A549 (cell line): ENCODE measurements at regions not wholly inside any gene's neighbourhood (a gene's known extent, or its start where the extent isn't known, plus 50 kb on each side); places are given as distances from the start of the nearest gene placed in this dataset.

ENCODE experiments used
- BHLHE40 ChIP-seq: IDR thresholded peaks from 2 replicates; pipeline ENCODE4 v1.6.1; 2012; ENCODE audit warnings: low read depth, low read length, inconsistent platforms
- CEBPB ChIP-seq, 2 experiments: fragments of >200 bp in 1 of 2; sonication (Bioruptor Twin) in 1 of 2; formaldehyde crosslinking in 1 of 2; IDR thresholded peaks; 2 replicates each; pipeline ENCODE4 v1.6.1; 2012 to 2016
- POLR2A ChIP-seq: IDR thresholded peaks from 2 replicates; pipeline ENCODE4 v1.6.1; 2012; ENCODE audit warnings: mild to moderate bottlenecking, low read length
- RCOR1 ChIP-seq: fragments of 150-350 bp; IDR thresholded peaks from 2 replicates; pipeline ENCODE4 v1.6.1; 2014; ENCODE audit warnings: antibody characterized with exemption, low read length, low read depth
- TF ChIP-seq, protein P1 (sequence below): fragments of >200 bp; sonication (Bioruptor Twin); formaldehyde crosslinking; IDR thresholded peaks from 3 replicates; pipeline ENCODE4 v1.5.1; 2016

GRCh38 chr7:35555386-35555785 lies 139.5 kb downstream of the HERPUD2 start:
- TF ChIP-seq RCOR1: no peak
- no peak for TF ChIP-seq BHLHE40
- TF ChIP-seq, protein P1, sequence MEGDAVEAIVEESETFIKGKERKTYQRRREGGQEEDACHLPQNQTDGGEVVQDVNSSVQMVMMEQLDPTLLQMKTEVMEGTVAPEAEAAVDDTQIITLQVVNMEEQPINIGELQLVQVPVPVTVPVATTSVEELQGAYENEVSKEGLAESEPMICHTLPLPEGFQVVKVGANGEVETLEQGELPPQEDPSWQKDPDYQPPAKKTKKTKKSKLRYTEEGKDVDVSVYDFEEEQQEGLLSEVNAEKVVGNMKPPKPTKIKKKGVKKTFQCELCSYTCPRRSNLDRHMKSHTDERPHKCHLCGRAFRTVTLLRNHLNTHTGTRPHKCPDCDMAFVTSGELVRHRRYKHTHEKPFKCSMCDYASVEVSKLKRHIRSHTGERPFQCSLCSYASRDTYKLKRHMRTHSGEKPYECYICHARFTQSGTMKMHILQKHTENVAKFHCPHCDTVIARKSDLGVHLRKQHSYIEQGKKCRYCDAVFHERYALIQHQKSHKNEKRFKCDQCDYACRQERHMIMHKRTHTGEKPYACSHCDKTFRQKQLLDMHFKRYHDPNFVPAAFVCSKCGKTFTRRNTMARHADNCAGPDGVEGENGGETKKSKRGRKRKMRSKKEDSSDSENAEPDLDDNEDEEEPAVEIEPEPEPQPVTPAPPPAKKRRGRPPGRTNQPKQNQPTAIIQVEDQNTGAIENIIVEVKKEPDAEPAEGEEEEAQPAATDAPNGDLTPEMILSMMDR: no peak
- no peak for TF ChIP-seq CEBPB (IDR thresholded peaks at IDR 0.05)
- no peak for TF ChIP-seq POLR2A
